ENCODE measurements at regions not wholly inside any gene's neighbourhood (a gene's known extent, or its start where the extent isn't known, plus 50 kb on each side); places are given as distances from the start of the nearest gene placed in this dataset.

DNA sequence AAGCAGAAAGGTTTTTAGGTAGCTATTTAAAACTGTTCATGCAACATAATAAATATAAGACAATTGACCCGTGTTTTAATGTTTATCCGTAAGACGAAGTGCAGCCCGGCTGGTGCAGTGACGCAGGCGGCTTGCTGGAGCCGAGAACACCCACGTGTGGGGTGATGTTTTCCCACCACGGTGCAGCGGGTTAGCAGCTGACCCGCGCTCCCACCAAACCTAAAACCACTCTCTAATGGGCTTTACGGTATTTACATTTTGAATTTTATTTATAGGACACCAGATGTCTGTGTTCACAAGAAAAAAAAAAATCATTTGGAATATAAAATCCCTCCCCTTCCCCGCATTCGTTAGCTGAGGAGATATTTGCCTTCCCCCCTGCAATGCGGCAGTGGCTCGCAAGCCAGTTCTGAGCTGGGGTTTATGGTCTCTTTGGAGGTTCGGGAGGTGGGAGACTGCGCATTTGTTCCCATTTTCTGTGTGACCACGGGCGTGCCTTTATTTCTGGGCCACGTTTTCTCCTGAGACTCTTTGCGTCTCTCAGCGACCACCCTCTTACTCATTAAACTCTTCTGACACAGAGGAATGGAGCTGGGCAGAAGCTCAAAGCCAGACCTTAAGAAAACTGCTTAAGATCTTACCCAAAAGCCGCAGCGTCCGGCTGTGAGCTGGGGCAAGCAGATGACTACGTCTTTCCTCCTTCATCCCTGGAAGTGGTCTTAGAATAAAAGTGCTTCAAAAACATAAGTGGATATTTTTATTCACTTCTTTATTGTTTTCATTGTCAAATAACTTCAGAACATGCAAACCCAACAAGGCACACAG, 301.1 kb downstream of the IRF8 start:
- DNase-seq: no peak

DNA sequence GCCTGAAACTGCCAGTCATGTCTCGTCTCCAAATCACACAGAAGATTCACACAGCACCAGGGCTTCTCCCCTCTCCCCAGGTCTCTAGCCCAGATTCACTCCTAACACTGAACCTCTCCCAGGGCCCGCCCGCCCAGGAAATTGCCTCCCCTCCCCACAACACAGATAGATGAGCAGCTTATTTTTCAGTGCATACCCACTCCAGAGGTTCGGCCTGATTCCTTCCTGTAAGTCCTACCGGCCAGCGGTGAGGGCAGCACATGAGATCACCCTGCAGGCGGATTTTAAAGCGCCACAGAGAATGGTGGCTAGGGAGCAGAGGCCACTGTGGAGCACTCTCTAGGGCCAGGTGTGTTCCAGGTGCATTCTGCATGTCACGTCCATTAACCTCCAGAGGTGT, 301.8 kb downstream of the IRF8 start:
- no peak for DNase-seq

DNA sequence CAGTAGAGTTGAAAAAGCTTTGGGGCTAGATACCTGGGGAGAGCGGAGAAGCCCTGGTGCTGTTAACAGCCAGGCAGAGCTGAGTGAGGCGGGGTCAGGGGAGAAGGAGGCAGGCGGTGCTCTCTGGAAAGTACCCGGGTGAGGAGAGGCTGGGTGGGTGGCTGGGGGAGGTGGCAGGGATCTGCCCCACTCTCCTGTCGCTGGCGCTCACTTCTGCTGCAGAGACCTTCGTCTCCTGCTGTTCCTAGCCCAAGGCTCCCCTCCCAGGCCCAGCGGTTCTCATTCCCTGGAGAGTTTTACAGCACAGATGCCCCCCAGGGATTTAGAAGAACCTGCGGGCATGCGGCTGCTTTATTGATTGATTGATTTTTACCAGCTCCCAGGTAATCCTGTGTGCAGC, 302.8 kb downstream of the IRF8 start:
- no peak for DNase-seq

DNA sequence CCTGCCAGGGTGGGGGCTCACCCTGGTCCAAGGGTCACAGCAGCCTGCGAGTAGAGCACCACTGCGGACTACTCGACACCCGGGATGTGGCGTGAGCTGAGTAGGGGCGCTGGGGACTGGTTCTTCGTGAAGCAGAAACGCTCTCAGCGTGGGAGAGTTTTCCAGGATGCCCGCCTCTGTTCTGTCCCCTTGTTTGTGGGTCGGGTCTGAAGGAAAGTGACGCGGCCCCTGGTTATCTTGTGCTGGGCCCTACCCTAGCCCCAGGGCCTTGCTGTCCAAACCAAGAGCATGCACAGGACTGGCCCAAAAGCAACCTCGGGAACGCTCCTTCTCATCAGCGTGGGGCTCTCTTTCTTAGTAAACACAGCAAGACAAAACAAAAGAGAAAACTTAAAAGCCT, 303.3 kb downstream of the IRF8 start:
- DNase-seq: no peak

DNA sequence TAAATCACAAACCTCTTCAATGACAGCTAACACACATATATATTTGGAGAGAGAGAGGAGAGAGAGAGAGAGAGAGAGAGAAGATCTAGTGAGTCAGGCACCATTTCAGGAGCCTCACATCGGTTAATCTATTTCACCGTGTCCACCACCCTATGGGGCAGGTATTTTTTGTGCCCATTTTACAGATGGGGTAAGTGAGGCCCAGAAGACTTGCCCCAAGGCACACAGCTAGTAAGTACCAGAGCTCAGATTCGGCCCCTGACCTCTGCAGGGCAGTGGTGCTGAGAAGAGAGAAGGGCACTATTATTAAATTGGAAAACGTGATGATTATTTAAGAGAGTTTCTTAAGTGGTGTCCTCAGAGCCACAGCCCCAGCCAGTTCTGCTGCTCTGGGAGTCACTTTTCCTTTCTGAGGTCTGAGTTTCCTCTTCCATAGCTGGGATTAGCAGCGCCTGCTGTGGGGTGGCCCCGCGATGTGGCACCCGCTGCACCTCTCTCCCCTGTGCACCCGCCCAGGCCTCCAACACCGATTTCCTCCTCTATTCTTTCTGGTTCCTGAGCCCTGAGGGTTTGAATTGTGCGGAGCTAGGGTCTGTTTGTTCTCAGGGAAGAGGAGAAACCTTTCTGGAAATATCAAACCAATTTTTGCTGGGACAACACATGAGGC, 303.9 kb downstream of the IRF8 start:
- no peak for DNase-seq

DNA sequence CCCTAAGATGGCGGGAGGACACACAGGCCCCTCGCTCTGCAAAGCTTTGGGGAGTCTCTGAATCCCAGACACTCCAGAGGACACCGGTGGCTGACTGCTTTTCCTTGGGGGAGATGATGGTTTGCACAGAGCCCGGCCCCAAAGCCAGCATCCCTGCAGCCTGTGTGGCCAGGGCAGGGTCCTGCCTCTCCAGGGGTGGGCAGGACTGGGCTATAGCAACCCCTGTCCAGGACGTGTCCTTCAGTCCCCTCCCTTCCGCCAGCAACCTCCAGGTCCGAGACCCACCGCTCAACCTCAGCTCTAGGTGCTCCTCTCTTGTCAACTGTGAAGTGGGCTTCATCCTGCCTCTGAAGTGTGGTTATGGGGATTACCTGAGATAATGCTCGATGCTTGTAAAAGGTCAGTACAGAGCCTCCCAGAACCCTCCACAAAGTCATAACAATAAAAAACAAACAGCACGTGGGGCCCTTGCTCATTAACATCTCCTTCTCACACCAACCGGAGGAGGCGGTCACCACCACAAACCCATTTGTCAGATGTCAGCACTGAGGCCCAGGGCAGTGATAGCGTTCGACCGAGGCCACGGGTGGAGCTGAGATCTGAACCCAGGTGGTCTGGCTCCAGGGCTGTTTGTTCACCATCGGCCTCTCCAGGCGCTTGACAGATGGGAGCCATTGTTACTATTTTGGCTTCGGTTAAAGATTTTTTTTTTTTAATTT, 304.8 kb downstream of the IRF8 start:
- no peak for DNase-seq

DNA sequence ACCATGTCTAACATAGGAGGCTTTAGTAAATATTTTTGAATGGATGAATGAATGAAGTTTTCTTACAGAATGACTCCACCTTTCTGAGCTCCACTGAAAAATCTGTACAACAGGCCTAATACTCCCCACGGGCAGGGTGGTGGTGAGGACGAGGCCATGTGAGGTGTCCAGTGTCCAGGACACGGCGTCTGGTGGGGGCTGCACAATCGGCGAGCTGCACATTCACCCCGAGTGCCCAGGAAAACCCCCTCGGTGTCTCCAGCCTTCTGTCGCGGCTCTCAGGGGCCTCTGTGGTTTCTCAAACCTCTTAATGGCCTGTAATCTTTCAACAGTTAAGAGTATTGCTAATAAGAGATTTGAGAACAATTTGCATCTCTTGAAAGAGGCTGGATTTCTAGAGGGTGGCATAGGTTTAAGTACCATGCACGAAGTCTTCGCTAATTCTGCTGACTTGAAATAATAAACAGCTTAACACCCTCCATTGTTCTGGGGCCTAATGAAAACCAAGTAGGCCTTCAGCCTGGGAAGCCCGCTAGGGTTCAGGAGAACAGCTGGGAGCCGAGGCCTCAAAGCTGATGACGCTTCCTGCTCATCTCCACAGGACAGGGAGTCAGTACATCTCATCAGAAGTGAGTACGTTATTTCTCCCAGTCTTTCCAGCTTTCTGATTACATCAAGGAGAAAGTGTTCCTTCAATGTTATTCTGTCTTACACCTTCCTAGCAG, 304.6 kb upstream of the FOXF1 start:
- no peak for DNase-seq

DNA sequence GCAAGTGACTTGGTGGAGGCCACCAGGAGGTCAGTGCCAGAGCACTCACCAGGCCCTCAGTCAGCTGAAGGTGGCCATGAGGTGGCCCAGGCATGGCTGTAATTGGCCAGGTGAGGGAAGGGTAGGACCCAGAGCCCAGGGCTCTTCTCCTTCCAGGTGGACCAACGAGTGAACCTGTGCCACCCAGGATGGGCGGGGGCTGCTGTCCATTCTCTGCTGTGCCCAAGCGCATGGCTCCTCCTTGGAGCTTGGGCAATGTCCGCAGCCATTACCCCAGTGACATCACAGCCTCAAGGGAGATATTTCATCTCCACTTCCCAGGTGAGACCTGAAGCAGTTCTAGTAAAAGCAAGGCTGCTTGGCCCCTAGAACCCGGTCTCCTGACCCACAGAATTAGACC, 303.0 kb upstream of the FOXF1 start:
- no peak for DNase-seq

DNA sequence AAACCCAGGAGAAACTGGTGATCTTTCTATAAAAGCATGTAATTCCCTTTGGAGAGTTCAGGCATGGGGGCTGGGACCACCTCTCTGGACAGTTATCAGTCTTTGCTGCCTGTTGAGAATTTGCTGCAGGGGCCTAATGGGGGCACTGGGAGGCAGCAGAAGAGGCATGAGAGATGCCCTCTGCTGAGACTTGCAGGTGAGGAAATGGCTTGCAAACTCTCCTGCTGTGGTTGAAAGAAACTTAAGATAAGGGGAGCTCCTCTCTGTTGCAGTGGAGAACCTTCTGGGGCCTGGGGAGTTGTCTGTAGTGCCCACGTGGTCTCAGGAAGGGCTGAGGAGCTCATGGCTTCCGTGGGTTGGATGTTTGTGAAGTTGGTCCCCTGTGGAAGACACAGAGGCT, 301.1 kb upstream of the FOXF1 start:
- no peak for DNase-seq

DNA sequence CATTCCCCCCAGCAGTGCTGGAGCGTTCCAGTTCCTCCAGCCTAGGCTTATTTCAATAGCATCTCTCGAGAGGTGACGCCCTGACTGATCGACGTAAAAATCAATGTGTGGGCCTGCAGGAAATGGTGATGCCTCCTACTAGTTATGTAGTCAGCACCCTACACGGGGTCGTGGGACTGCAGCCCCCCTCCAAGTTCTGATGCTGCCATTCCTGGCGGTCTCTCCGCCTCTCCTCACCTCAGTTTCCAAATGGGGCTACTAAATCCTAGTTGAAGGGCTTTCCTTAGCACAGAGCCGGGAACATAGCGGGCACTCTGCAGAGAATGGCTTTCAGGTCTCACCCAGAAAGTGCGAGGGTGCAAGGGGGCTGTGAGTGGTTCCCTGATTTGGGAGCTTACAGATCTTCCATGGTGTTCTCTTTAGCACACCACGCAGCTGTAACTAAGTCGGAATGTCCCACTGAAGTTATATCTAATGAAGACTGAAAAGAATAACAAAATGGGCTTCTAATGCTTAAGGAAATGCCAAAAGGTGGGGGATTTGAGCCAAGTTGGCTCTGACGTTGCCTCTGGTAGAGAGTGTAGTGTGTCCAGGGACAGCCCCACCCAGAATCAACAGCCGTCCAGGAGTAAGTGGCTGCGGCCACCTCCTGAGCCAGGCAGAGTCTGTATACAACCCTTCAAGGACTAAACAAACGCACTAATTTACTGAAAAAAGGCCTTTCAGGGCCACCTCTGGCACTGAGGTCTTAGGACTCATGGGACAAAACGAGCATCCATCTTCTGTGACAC, 299.7 kb upstream of the FOXF1 start:
- DNase-seq: no peak

DNA sequence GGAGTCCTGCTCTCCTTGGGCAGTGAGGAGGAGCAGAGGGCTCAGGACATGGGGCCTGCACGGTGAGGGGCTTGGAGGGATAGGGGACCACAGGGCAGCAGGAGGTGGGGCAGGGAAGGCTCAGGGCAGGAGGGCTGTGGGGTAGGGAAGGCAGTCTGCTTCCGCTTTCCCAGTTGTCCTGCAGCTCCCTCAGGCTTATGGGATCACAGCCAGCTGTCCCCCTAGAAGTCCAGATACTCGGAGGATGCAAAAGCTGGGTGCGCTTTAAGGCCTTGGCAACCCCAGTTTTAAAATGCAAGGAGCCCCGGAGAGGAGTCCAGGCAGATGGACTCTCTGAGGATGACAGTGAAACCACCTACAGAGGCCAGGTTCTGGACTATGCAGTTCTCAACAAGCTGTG, 299.1 kb upstream of the FOXF1 start:
- DNase-seq: no peak

DNA sequence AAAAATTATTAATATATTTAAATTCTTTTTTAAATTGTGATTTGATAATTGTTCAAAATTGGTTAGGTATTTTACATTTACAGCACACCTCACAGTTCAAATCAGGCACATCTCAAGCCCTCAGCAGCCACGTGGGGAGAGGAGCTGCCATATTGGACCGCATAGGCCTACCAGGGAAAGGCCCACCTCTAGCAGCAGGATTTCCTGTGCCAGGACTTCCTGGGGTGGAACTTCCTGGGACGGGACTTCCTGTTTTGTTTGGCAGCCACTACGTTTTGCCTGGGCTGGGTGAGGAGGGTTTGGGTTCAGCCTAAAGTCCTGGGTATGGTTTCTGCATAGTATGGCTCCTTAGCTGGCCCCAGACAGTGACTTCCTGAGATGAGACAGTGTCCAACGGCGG, 298.5 kb upstream of the FOXF1 start:
- DNase-seq: peak in 2 of 4 experiments; percentile 4 to 7

DNA sequence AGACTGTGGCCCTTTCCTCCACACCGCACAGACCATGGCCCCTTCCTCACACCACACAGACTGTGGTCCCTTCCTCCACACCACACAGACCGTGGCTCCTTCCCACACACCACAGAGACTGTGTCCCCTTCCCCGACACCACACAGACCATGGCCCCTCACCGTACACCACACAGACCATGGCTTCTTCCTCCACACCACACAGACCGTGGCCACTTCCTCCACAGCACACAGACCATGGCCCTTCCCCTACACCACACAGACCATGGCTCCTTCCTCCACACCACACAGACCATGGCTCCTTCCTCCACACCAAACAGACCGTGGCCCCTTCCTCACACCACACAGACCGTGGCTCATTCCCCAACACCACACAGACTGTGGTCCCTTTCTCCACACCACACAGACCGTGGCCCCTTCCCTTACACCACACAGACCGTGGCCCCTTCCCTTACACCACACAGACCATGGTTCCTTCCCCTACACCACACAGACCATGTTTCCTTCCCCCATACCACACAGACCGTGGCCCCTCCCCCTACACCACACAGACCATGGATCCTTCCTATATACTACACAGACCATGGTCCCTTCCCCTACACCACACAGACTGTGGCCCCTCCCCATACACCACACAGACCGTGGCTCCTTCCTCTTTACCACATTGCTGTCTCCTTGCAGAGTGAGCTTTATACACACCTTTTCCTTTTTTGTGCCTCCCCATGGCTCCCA, 297.5 kb upstream of the FOXF1 start:
- peak in 1 of 4 experiments; percentile 3 for DNase-seq

DNA sequence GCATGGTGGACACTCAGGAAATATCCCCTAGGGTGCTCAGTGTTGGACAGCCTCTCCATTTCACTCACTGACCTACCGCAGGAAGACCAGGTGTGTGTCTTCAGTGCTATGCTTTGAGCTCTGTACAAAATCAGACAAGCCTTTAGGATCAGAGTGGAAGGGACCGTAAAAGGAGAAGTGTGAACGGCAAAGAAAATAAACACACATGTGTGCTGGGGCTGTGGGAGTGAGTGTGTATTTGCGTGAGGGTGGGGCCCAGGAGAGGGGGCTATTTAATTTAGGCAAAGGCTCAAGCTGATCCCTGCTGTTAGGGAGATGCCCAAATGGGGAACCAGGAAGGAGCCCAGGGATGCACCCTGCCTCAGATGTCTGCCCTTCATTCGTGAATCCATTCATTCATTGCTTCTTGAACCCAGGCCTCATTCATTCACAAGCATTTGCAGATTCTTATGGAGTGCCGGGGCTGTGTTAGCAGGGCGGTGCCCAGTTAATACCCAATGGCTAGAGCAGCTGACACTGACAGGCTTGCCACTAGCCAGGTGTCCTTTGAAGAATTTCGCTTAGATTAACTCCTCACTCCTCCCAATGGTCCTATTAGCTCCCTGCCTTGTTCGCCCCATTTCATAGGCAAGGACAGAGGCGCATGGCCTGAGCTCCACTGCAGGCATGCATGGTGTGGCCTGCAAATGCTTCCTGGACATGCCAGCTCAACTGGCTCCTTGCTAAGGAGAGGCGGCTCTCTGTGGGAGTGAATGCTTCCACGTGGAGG, 296.7 kb upstream of the FOXF1 start:
- no peak for DNase-seq

DNA sequence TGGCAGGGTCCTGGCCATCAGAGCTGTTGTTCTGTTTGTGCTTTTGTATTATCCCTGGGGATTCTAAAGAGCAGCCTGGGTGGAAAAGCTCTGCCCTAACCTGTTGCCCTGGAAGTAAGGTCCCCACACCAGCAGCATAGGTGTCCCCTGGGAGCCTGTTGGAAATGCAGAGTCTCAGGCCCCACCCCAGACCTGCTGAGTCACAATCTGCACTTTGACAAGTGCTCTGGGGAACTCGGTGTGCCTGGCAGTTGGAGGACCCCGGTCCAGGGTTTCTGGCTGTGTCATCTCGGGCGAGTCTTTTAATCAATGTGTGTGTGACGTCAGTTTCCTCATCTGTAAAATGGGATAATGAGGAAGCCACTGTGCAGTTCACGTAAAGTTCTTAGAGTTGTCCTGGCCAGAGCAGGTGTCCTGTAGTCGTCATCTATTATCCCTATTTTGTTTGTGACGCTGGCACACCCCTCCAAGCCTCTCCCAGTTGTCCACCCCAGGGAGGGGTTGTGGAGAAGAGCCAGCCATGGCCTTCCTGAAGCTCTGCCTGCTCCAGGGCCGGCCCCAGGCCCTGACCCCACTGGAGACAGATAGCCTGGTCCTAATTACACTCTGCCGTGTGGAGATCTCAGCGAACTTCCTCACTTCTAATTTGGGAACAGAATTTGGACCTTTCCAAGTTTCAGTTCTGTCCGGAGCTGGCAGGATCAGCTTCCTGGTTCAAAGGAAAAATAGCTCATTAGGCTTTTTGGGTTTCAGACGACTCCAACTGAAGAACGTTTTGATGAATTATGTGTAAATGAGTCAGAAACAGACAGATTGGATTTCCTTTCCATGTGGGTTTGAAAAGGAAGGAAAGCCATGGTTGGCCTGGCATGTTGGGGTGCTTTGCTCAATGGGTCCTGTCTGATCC, 295.7 kb upstream of the FOXF1 start:
- peak in 2 of 4 experiments; percentile 5 to 12 for DNase-seq

DNA sequence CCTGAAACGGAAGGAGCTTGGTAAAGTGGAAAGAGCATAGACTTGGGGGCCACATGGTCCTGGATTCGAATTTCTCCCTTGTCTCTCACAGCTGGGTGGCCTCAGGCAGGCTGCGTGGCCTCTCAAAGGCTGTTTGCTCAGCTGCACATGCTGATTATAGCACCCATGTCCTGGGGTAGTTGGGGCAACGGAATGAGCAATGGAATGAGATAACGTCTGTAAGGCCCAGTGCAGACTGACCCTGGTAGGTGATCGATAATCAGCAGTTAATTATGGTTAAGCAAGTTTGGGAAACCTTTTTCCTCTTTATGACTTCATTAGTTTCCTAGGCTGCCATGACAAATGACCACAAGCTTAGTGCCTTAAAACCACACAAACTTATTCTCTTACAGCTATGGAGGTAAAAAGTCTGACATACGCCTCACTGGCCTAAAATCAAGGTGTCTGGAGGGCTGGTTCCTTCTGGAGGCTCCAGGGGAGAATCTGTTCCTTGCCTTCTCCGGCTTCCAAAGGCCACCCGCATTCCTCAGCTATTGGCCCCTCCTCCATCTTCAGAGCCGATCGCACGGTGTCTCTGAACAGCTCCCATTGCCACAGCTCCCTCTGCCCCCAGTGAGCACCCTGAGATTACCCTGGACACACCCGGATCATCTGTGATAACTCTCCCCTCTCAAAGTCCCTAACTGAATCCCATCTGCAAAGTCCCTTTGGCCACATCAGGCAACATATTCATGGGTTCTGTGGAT, 294.9 kb upstream of the FOXF1 start:
- DNase-seq: no peak

DNA sequence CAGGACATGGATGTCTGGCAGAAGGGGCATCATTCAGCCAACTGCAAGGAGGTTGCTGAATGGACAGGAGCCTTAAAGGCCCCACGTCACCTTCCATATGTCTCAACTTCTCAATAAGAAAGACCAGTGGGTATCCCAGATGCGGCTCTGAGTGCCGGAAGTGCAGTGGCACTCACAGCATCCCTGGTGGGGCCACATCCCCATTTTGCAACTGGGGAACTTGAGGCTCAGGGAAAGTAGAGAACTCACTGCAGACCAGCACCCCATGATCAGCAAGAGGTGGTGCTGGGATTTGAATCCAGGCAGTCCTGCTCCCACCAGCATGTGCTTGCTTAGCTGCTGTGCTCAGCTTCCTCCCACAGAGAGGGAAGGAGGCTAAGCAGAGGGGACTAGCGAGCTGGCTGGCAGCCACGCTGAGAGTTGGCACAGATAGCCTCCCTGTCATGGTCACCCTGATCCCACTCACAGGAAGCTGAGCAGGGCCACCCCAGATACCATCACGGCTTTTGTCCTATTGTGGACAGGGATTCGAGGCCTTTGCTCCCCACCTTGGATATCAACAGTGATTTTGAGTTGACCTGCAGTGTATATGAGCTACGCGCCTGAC, 294.2 kb upstream of the FOXF1 start:
- no peak for DNase-seq

DNA sequence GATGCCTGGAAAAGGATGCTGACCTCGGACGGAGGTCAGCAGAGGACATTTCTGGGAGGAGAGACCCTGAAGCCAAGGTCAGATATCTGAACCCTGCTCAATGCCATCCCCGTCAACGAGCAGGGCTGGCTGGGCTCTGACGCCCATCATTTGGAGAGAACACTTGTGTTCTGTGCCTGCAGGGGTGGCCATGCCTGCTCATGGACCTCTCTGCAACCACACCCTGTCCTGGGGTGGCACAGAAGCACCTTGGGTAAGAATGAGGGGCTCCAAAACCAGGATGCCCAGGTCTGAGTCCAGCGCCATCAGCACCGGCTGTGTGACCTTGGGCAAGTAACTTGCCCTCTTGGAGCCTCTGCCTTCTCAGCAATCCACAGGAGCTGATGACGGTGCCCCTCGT, 293.7 kb upstream of the FOXF1 start:
- DNase-seq: no peak

Measured in suppressor macrophage (primary cell).